ENCODE measurements at regions not wholly inside any gene's neighbourhood (a gene's known extent, or its start where the extent isn't known, plus 50 kb on each side); places are given as distances from the start of the nearest gene placed in this dataset.

DNA sequence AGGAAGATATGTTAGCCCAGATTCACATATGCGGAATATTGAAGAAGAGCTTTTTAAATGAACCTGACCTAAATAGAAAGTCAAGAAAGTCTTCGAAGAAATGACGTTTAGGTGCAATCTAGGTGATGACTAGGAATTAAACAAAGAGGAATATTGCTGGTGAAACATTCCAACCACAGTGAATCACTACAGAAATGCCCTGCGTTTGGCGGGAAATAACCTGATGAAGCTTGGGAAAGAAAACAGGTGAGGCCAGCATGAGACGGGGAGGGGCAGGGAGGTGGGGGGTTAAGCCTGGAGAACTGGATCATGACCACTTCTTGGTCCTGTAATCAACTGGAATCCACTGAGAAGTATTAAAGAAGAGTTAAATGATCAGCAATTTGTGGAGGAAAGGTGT lies 299.4 kb upstream of the VSTM2A start:
- Mint-ChIP-seq H3K4me3 (no peak overlapping the region), H3K27ac (no peak overlapping the region), H3K9me3 (no peaks in the 10 kb centered on the region)

DNA sequence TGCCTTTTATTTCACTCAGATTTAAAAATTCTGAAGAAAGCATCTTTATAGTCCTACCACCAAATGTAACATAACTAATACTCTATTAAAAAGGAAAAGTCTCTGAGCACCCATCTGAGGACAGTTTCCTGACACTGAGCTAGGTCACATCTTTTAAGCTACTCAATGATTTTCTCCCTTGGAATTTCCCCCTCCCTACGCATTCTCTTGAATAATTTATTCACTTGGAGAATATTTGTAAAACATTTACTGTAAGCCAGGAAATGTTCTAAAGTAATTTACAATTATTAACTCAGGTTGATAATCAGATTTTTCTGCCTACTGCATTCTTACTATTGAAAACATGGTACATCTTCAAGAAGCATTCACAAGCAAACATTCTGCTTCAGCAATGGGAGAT lies 297.2 kb upstream of the VSTM2A start:
- H3K27me3 Mint-ChIP-seq (ENCODE audit: low read depth): no peaks in the 10 kb centered on the region
- H3K36me3 Mint-ChIP-seq (ENCODE audit: low read depth): no peaks in the 10 kb centered on the region

More for the DNA sequence above, 299.4 kb upstream of the VSTM2A start:
- TF ChIP-seq, protein P1, sequence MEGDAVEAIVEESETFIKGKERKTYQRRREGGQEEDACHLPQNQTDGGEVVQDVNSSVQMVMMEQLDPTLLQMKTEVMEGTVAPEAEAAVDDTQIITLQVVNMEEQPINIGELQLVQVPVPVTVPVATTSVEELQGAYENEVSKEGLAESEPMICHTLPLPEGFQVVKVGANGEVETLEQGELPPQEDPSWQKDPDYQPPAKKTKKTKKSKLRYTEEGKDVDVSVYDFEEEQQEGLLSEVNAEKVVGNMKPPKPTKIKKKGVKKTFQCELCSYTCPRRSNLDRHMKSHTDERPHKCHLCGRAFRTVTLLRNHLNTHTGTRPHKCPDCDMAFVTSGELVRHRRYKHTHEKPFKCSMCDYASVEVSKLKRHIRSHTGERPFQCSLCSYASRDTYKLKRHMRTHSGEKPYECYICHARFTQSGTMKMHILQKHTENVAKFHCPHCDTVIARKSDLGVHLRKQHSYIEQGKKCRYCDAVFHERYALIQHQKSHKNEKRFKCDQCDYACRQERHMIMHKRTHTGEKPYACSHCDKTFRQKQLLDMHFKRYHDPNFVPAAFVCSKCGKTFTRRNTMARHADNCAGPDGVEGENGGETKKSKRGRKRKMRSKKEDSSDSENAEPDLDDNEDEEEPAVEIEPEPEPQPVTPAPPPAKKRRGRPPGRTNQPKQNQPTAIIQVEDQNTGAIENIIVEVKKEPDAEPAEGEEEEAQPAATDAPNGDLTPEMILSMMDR (IDR thresholded peaks at IDR 0.05; ENCODE audit: unreplicated experiment in 3 of 3): no peak
- Mint-ChIP-seq H3K36me3 (ENCODE audit: low read depth) (no peaks in the 10 kb centered on the region), H3K27me3 (ENCODE audit: low read depth) (no peaks in the 10 kb centered on the region), H3K4me1 (no peaks in the 10 kb centered on the region)

DNA sequence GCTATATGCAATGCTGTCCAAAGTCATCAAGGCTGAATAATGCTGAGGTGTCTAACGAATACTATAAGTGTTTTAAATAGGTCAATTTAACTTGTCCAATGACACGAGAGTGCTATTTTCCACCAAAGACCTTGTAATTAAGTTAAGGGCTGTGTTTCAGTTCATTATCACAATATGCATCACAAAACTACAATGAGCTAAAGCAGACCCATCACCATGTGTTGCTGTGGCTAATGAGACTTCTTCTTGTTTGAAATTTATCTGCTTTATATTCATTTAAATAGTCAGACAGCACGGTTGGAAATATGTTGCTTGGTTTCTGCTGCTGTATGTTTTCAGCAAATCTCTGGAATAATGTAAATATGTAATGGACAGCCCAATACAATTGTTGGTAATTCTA lies 292.5 kb upstream of the VSTM2A start:
- no peaks in the 10 kb centered on the region for H3K4me1 Mint-ChIP-seq
- TF ChIP-seq, protein P1 (IDR thresholded peaks at IDR 0.05; ENCODE audit: unreplicated experiment in 3 of 3): no peak
- H3K4me3 Mint-ChIP-seq: no peak overlapping the region
- no peak overlapping the region for H3K27ac Mint-ChIP-seq
- H3K36me3 Mint-ChIP-seq (ENCODE audit: low read depth): no peaks in the 10 kb centered on the region
- H3K9me3 Mint-ChIP-seq: no peaks in the 10 kb centered on the region
- no peaks in the 10 kb centered on the region for H3K27me3 Mint-ChIP-seq (ENCODE audit: low read depth)

More for the DNA sequence above, 297.2 kb upstream of the VSTM2A start:
- no peak overlapping the region for H3K4me3 Mint-ChIP-seq
- TF ChIP-seq, protein P1 (IDR thresholded peaks at IDR 0.05; ENCODE audit: unreplicated experiment in 3 of 3): no peak
- H3K27ac Mint-ChIP-seq: peak overlapping the region in 2 of 3 experiments; percentile 2 to 12
- H3K4me1 Mint-ChIP-seq: no peaks in the 10 kb centered on the region
- no peaks in the 10 kb centered on the region for H3K9me3 Mint-ChIP-seq

DNA sequence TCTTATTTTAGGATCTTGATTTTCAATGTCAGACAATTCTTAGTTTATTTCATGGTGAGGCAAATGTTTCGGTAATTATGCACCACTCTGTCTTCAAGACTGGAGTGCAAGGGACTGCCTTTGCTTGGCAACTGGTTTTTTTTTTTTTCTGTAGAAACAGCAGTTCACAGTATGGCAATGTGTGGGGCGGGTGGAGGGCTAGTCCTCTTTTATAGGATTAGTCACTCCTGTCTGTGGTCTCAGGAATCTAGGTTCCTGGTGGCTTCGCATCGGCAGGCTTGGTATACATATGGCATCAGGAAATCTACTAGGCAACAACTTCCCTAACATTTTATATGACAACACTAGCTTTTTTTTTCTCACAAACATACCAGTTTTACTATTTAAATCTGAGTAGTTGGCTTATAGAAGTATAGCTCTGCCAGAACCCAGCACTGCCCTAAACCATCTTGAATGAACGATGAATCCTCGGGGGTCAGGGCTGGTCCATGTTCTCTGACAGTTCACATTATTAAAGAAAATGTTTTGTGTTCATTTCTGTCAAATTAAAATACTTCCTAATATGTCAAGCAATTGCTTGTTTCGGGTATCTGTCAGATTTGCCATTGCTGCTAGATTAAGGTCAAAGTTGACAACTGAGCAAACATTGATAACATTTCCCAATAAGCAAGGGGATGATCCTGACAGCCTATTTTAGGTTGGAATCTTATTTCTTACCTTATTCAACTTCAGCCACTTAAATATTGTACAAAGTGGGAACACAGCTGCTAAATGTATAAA lies 289.7 kb upstream of the VSTM2A start:
- no peak overlapping the region for H3K4me3 Mint-ChIP-seq
- no peaks in the 10 kb centered on the region for H3K9me3 Mint-ChIP-seq
- H3K27me3 Mint-ChIP-seq (ENCODE audit: low read depth): no peaks in the 10 kb centered on the region
- TF ChIP-seq, protein P1 (IDR thresholded peaks at IDR 0.05; ENCODE audit: unreplicated experiment in 3 of 3): no peak
- H3K27ac Mint-ChIP-seq: no peak overlapping the region
- no peaks in the 10 kb centered on the region for H3K36me3 Mint-ChIP-seq (ENCODE audit: low read depth)
- H3K4me1 Mint-ChIP-seq: no peaks in the 10 kb centered on the region

DNA sequence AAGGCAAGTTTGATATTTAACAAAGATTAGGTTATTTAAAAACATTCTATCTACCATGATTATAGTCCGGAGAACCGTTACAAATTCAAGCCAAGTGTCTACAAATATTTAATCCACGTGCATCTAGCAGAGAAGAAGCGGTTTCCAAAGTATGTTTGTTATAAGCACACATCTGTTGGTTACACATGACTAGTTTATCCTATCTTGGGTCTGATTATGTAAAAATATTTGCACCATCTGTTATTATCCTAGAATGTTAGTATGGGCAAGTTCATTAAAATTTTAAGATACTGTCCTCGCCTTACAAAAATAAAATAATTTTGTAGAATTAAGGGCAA lies 289.2 kb upstream of the VSTM2A start:
- H3K9me3 Mint-ChIP-seq: no peaks in the 10 kb centered on the region
- H3K27ac Mint-ChIP-seq: no peak overlapping the region
- H3K4me1 Mint-ChIP-seq: no peaks in the 10 kb centered on the region
- H3K4me3 Mint-ChIP-seq: no peak overlapping the region
- H3K36me3 Mint-ChIP-seq (ENCODE audit: low read depth): no peaks in the 10 kb centered on the region
- H3K27me3 Mint-ChIP-seq (ENCODE audit: low read depth): no peaks in the 10 kb centered on the region
- TF ChIP-seq, protein P1 (IDR thresholded peaks at IDR 0.05; ENCODE audit: unreplicated experiment in 3 of 3): no peak

DNA sequence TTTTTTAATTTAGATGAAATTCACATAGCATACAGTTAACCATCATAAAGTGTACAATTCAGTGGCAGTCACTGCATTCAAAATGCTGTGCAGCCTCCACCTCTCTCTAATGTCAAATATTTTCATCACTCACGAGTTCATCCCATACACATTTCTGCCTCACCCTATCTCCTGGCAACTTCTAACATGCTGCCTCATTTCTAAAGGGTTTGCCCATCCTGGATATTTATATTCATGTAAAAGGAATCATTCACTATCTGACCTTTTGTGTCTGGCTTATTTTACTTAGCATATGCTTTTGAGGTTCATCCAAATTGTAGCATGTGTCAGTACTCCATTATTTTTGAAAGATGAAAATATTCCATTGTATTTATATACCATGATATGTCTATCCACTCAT lies 286.9 kb upstream of the VSTM2A start:
- H3K4me3 Mint-ChIP-seq: no peak overlapping the region
- no peaks in the 10 kb centered on the region for H3K27me3 Mint-ChIP-seq (ENCODE audit: low read depth)
- H3K4me1 Mint-ChIP-seq: no peaks in the 10 kb centered on the region
- H3K36me3 Mint-ChIP-seq (ENCODE audit: low read depth): no peaks in the 10 kb centered on the region
- no peak overlapping the region for H3K27ac Mint-ChIP-seq
- H3K9me3 Mint-ChIP-seq: no peaks in the 10 kb centered on the region
- TF ChIP-seq, protein P1 (IDR thresholded peaks at IDR 0.05; ENCODE audit: unreplicated experiment in 3 of 3): no peak
